IPS DF 19.7 (cell line): ENCODE measurements at regions not wholly inside any gene's neighbourhood (a gene's known extent, or its start where the extent isn't known, plus 50 kb on each side); places are given as distances from the start of the nearest gene placed in this dataset.

Source experiments
- DNase-seq: peaks from one replicate; pipeline ENCODE4 v3.0.0-alpha.2; 2013; ENCODE audit warnings: low read depth, low spot score

DNA sequence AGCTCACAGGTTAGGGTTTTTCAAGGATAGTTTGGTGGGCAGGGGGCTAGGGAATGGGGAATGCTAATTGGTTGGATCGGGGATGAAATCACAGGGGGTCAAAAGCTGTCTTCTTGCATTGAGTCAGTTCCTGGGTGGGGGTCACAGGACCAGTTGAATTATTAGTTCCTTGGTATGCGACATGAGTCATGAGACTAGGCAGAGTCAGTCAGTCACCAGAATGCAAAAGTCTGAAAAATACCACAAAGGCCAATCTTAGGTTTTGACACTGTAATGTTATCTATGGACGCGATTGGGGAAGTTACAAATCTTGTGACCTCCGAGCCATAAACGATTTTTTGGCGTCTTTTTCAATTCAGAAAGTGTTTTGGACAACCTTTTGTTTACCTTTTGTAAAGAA is 101.2 kb downstream of the ZNF519 start:
- DNase-seq: no peak

- DNase-seq: no peak
These were observed 102.7 kb downstream of the ZNF519 start for GRCh38 chr18:14029512-14029911.

DNA sequence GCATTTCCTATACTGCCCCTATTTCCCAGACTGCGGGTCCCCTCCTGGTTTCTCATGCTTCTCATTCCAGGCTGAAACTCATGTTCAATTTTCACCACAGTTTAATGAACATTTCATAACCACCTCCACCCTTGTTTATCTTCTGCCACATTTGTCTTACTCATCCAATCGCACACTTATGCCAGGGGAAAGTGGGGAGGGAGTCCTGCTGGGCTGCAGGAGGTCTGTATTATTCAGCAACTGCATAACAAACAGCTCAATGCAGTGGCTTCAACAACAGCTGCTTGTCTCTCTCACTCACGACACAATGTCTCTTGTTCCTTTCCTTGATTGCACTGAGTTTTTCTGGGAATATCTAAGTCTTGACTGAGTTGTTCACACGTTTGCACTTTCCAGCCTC is 106.0 kb downstream of the ZNF519 start:
- DNase-seq: peak; percentile 1

DNA sequence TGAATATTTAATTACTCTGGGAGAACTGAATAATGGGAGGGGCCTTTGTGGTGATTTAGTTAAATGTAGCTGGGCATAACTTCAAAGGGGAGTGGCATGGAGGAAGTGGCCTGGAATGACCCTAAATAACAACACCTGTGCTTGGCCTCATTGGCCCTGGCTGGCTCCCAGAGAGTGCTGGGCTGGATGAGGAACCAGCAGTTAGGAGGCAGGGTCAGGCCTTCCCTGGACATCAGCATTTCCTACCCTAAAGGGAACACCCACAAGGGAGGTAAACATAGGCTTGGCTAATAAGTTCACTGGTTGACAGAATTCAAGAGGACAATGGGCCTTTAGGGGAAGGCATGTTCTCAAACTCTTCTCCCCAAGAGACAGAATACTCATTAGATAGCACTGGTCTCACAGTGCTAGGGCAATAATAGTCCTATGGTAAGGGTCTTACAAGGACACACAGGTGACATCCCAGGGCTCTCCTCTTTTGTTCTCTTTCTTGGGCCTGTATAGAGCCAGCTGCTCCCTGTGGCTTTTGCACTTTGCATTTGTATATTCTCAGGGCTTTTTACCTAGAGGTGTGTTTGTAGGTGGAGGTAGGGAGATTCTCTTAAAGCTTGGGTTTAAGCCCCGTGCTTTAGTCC is 106.8 kb downstream of the ZNF519 start:
- DNase-seq: peak; percentile 64

DNA sequence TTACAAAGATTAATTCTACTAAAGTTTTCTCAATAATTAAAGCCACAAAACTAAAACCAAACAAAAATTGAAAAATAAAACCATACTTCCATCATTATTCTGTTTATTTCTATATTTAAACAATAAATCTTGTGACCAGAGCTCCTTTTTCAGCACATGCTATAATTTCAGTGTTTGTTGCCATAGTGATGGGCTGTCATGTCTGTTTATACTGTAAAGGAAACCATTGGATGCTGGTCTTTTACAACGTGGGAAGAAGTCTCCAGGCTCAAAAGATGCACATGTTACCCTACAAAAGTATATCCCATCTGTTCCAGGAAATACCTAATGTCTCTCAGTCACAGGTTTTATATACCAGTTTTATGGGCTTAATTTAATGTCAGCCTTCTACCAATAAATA is 100.1 kb upstream of the MC2R start:
- no peak for DNase-seq

DNA sequence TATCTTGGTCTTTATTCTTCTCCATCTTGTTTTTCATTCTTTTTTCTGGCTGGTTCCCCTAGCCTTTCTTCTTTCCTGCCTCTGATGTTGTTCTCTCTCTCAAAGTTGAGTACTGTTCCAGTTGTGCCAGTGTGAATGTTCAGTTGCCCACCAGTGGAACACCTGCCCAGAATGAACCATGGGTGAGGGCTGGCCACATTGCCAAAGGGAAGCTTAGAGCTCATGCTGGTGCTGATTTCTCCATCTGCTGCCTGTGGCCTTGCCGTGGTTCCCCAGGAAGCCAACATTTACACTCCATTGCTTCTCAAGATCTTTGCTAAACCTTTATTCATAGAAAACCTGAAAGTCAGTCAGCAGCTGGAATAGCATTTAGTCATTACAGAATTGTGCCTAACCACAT is 99.1 kb upstream of the MC2R start:
- no peak for DNase-seq

GRCh38 chr18:14000884-14001283 is 85.5 kb upstream of the MC2R start:
- no peak for DNase-seq

GRCh38 chr18:13999231-13999630 is 83.9 kb upstream of the MC2R start:
- DNase-seq: no peak

GRCh38 chr18:13998571-13998970 is 83.2 kb upstream of the MC2R start:
- DNase-seq: no peak

DNA sequence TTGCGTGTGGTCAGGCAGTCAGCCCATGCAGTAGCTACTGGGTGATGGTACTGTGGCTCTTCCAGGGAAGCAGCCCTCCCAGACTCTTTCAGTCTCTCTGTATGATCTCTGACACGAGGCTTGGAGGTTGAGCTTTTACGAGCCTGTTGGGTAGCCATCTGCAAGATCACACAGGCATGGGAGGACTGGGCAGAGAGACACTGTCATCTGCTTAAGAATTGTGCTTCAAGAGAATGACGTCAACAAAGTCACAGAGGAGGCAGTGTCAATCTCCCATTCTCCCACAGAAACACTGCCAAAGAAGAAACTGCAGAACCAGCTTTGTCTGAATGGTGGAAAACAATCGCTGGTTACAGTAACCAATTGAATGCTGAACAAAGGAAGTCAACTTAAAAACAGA is 78.4 kb upstream of the MC2R start:
- DNase-seq: no peak

DNA sequence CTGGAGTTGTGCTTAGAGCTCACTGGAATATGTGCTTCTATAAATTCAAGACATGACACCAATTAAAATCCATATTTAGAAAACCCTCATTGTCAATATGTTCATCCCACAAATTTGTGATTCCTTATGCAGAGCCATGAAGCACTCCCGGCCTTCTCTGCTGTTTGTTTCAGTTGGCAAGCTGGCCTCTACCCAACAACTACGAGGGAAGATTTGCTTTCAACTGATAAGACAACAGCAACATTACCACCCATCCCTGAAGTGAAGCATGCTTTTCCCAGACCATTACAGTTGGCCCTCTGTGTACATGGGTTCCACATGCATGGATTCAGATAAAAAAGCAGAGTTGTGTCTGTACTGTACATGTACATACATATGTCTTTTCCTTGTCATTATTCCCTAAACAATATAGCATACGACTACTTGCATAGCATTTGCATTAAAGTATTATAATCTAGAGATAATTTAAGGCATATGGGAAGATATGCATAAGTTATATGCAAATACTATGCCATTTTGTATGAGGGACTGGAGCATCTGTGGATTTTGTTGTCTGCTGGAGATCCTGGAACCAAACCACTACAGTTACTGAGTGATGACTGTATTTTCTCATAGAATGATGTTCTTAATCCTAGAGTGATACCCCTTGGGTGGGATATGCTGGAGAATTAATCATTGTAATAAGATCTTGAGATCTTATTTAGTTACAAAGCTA is 77.6 kb upstream of the MC2R start:
- DNase-seq: no peak

GRCh38 chr18:13989199-13989598 is 73.9 kb upstream of the MC2R start:
- no peak for DNase-seq

DNA sequence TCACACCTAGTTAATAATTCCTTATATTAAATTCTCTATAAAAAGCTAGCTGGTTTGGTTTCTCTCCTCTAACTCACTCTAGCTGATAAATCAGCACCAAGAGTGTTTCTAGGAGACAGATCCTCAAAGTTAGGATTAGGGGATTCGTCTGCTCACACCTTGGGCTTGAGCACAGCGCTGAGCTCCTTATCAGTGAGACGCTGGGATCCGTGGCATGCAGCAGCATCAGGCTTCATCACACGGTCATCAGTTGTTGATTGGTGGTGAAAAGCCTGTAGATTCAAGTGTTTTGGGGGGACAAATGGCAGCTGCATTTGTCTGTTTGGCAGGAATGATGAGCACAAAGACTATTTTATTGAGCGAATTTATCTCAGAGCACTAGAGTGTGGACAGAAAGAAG is 72.6 kb upstream of the MC2R start:
- DNase-seq: no peak

DNA sequence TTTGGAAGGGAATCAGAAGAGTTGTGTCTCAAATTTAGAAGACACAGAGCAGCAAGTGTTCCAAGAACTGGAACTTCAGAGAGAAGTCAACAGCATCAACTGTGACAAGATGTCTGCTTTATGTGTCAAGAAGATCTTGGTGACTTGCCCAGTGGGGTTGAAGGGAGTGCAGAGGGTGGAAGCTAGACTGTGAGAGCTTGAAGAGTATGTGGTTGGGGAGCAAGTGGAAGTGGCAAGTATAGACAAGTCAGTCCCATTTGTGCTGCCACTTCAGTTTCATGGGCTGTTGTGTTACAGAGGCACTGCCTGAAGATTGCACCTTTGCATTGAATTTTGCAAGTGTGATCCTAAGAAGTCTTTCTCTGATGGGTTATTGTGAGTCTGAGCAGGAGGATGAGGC is 68.7 kb upstream of the MC2R start:
- no peak for DNase-seq

DNA sequence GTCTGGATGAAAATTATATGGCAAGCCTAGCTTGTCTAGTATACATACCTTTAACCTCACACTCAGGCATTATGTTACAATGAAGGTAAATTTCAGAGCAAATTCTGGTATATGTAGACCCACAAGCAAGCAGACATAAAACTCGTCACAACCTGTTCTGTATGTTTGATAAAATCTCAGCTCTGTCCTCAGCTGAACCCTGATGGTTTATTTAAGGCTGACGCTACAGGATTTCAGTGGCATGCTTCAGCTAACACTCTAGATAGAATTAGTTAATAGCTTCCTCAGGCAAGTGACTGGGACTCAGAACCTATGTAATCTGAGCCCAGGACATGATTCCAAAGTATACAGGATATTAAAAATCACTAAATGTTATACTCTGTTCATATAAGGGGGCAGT is 68.2 kb upstream of the MC2R start:
- DNase-seq: no peak

DNA sequence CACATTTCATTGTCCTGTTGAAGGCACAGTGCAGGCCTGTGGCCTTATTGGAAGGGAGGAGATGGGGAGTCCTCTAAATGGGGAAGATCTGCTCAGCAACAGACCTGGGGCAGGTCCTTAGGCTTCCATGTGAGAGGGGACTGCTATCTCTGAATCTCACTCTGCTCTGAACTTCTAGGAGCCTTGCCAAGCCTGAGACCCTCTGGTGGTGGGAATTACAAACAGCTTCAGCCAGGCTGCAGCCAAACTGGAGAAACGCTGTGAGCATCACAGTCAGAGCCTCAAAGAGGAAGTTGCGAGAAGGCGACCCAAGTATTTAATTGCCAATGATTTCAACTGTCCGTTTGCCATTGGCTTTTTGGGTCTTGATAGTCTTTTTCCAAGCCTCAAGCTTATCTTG is 66.8 kb upstream of the MC2R start:
- peak; percentile 64 for DNase-seq

DNA sequence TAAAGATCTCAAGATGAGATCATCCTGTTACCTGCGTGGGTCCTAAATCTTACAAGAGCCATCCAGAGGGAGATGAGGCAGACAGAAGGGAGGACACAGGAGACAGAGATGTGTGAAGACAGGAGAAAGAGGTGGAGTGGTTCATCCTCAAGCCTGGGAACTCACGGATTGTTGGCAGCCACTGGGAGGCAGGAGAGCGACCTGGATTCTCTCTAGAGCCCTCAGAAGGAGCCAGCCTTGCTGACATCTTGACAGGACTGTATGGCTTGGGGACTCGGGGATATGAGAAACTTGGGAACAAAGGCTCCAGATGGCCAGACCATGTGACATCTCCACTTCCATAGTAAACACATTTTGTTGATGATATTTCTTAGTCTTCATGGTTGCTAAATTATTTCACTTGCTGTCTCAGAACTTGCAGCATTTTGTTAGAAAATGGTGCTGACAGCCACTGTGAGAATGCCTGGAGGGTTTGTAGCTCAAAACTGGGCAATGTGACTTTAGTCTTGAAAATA is 57.8 kb upstream of the MC2R start:
- peak; percentile 9 for DNase-seq
